D721Med (cell line): ENCODE measurements at regions not wholly inside any gene's neighbourhood (a gene's known extent, or its start where the extent isn't known, plus 50 kb on each side); places are given as distances from the start of the nearest gene placed in this dataset.

Source experiments
- DNase-seq: peaks from one replicate; pipeline ENCODE4 v3.0.0; 2011; ENCODE audit warnings: low spot score; ENCODE audit not compliant: insufficient read length
- FAIRE-seq: peaks from 2 replicates; lab custom pipeline; 2011; peaks lifted over from hg19 to GRCh38; lab: Jason Lieb, UNC
- TF ChIP-seq, protein P1 (sequence below): IDR thresholded peaks from 2 replicates; pipeline ENCODE4 v1.5.1; 2012; ENCODE audit warnings: mild to moderate bottlenecking, control low read depth; ENCODE audit not compliant: insufficient read depth; ENCODE audit errors: missing control alignments

DNA sequence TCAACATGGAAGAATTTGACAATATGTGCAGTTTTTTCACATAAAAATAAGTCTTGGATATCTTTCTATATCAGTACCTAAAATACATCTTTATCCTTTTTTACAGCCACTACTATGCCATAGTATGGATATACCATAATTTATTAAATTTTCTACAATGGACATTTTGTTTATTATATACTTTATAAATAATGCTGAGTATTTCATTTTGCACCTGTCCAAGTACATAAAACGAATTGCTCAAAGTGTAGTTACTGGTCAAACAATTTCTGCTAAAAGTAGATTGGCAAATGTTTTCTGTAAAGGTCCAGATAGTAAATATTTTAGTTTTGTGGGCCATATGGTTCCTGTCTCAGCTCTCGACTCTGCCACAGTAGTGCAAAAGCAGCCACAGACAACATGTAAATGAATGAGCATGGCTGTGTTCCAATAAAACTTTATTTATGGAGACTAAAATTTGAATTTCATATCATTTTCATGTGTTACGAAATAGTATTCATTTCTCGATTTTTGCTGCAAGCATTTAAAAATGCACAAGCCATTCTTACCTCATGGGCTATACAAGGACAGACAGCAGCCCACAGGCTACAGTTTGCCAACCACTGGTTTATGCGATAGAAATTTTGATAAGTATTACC is 96.9 kb upstream of the STEAP1B start:
- no peak for FAIRE-seq
- no peak for DNase-seq
- TF ChIP-seq, protein P1, sequence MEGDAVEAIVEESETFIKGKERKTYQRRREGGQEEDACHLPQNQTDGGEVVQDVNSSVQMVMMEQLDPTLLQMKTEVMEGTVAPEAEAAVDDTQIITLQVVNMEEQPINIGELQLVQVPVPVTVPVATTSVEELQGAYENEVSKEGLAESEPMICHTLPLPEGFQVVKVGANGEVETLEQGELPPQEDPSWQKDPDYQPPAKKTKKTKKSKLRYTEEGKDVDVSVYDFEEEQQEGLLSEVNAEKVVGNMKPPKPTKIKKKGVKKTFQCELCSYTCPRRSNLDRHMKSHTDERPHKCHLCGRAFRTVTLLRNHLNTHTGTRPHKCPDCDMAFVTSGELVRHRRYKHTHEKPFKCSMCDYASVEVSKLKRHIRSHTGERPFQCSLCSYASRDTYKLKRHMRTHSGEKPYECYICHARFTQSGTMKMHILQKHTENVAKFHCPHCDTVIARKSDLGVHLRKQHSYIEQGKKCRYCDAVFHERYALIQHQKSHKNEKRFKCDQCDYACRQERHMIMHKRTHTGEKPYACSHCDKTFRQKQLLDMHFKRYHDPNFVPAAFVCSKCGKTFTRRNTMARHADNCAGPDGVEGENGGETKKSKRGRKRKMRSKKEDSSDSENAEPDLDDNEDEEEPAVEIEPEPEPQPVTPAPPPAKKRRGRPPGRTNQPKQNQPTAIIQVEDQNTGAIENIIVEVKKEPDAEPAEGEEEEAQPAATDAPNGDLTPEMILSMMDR: no peak

DNA sequence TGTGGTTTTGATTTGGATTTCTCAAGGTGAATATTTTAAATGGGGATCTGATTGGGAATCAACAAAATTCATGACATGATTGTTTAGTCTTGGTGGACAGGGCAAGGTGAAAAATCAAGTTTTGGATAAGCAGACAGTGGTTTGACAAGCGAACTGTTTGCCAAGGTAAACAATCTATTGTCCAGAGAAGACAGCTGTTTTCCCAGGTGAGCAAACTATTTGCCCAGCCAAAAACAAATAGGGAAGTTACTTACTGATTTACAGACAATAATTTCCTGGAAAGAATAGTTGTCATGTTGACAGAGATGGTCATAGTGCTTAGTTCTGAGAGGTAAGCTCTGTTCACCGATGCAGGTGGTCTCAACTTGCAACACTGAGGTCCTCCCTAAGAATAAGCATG is 94.0 kb upstream of the STEAP1B start:
- FAIRE-seq (no peak), DNase-seq (no peak)
- TF ChIP-seq, protein P1: no peak

DNA sequence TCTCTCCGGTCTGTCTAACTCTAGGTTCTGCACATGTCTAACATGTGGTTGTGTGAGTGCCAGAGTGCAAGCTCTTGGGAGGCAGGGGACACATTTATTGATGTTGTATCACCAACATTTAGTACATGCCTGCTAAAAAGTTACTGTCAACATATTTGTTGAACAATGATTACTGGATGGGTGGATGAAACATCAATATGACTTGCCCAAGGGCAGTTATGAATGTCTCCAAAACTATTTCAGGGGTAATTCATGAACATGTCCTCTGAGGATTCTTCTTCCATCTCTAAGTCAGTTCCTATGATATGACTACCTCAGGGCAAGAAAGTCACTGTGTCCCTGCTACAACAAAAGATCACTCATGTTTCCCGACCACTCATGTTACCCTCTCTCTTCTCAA is 91.3 kb upstream of the STEAP1B start:
- DNase-seq (no peak), FAIRE-seq (no peak)
- TF ChIP-seq, protein P1: no peak

DNA sequence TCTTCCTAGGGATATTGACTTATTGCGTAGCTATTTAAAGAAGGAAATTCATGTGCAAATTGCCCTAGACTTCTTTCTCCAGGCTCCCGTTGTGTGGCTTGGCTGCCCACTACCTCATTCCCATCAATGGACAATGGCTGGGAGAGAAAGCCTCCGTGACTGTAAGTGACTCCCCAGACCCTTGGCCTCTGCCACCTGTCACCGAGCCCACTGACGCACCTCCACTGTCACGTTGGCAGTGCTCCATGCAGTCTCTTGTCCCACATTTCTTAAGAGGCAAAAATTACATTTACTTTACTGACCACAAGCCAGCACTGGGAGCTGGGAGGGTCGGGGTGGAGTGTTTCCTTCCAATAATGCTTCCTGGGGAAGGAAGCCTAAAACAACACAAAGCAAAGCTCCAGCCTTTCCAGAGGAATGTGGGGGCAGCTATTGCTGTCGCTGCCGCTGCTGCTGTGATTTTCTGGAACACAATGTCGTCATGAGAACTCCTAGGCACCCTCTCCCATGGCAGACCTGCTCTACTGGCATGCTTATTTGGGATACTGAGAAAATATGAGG is 89.7 kb upstream of the STEAP1B start:
- FAIRE-seq (no peak), DNase-seq (no peak)
- TF ChIP-seq, protein P1: no peak

DNA sequence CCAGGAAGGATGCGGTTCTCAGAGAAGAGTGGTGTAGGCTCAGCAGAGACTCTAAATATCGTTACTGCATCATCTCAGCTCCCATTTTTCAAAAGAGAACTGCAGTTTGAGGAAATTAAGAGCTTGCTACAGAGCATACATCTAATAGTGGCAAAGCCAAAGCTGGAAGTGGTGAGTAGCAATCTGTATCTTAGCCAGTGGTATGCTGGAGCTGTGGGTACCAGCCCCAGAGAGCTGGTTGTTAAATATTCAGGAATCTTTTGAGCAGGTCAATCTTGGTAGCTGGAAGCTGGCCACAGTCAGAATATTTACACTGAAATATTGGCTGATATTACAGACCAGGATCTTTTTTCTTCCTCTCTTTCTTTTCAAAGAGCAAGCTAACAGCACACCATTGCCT is 88.4 kb upstream of the STEAP1B start:
- TF ChIP-seq, protein P1: no peak
- DNase-seq (no peak), FAIRE-seq (no peak)

DNA sequence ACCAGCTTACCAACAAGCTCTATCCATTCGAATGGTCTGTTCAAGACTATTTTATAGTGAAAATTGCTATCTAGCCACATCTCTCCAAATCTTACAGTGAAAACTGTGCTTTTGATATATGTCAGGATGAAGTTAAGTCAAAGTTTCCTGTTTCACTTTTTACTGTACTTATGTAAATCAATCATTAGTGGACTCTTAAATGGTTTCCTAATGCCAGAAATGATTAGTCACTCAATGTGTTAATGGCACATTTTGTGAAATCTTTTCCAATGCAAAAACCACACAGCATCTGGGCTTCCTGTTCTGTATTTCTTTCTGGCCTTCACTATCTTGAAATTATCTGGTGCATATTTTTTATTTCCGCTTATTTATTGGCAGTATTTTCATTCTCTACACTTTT is 87.3 kb upstream of the STEAP1B start:
- FAIRE-seq: no peak
- TF ChIP-seq, protein P1: no peak
- DNase-seq: no peak

DNA sequence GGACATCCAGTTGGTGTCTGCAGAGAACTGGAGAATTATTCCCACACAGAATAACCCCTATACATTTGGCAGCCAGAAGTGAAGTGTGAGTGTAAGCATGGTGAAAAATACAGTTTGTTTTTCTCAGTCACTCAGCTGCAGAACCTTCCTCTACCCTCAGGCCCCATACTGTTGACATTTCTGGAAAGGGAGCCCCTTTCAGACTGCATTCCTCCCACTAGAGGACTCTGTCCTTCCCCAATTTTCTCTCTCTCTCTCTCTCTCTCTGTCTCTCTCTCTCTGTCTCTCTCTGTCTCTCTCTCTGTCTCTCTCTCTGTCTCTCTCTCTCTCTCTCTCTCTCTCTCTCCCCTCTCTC is 86.8 kb upstream of the STEAP1B start:
- TF ChIP-seq, protein P1: peak; percentile 19
- DNase-seq (no peak), FAIRE-seq (no peak)
